Kidney (tissue), 13 donors: ENCODE measurements at regions not wholly inside any gene's neighbourhood (a gene's known extent, or its start where the extent isn't known, plus 50 kb on each side); places are given as distances from the start of the nearest gene placed in this dataset.

Experiments used
- DNase-seq, 5 donors: peaks; one replicate each; pipeline ENCODE4 v3.0.0-alpha.2; 2013 to 2020
- FAIRE-seq: peaks from 2 replicates; lab custom pipeline; 2012; peaks lifted over from hg19 to GRCh38; lab: Jason Lieb, UNC
- H3K27ac ChIP-seq, 2 donors: one replicate each; pipeline ENCODE4 v1.7.0; 2013; ENCODE audit warnings: low read depth in 2 of 2, low read length in 2 of 2, inconsistent platforms in 1 of 2
- H3K27me3 ChIP-seq: one replicate; pipeline ENCODE4 v1.7.1; 2013; ENCODE audit warnings: low read length, inconsistent platforms; ENCODE audit not compliant: control insufficient read depth, insufficient read depth
- H3K36me3 ChIP-seq, 3 donors: one replicate each; pipeline versions ENCODE4 v1.7.0 to v1.7.1; 2013; ENCODE audit warnings: low read length in 3 of 3, control low read depth in 1 of 3, inconsistent platforms in 1 of 3; ENCODE audit not compliant: insufficient read depth in 3 of 3, control insufficient read depth in 2 of 3
- H3K4me1 ChIP-seq, 3 donors: one replicate each; pipeline versions ENCODE4 v1.7.0 to v1.7.1; 2013; ENCODE audit warnings: low read length in 3 of 3, inconsistent platforms in 1 of 3, low read depth in 1 of 3; ENCODE audit not compliant: control insufficient read depth in 2 of 3, insufficient read depth in 2 of 3
- H3K4me3 ChIP-seq, 3 donors: one replicate each; pipeline versions ENCODE4 v1.7.0 to v1.8.1; 2013; ENCODE audit warnings: low read length in 3 of 3, control low read depth in 1 of 3, inconsistent platforms in 1 of 3
- H3K9ac ChIP-seq, 3 donors: one replicate each; pipeline versions ENCODE4 v1.7.0 to v1.7.1; 2013; ENCODE audit warnings: low read length in 3 of 3, control low read depth in 1 of 3, inconsistent platforms in 1 of 3
- H3K9me3 ChIP-seq, 3 donors: one replicate each; pipeline versions ENCODE4 v1.7.0 to v1.7.1; 2013; ENCODE audit warnings: low read length in 3 of 3, control low read depth in 1 of 3, inconsistent platforms in 1 of 3; ENCODE audit not compliant: control insufficient read depth in 2 of 3, insufficient read depth in 1 of 3
- intact Hi-C: fragments of 100-400 bp; cut with DNase I; formaldehyde crosslinking; loops from one replicate; pipeline ENCODE4 v1.11.1; 2022
- TF ChIP-seq, protein P1 (sequence below): IDR thresholded peaks from 3 replicates; pipeline ENCODE4 v1.5.1; 2012; ENCODE audit warnings: mild to moderate bottlenecking, moderate library complexity, borderline replicate concordance; ENCODE audit not compliant: insufficient read depth; ENCODE audit errors: extremely low read depth
- donor health status: control.
- donor health status: control.
- donor health status: control.
- donor health status: control.
- donor health status: control.
- donor health status: DM: yes; HTN: yes; CAD: no.
- donor health status: Normal renal cell carcinoma (clear cell type).

DNA sequence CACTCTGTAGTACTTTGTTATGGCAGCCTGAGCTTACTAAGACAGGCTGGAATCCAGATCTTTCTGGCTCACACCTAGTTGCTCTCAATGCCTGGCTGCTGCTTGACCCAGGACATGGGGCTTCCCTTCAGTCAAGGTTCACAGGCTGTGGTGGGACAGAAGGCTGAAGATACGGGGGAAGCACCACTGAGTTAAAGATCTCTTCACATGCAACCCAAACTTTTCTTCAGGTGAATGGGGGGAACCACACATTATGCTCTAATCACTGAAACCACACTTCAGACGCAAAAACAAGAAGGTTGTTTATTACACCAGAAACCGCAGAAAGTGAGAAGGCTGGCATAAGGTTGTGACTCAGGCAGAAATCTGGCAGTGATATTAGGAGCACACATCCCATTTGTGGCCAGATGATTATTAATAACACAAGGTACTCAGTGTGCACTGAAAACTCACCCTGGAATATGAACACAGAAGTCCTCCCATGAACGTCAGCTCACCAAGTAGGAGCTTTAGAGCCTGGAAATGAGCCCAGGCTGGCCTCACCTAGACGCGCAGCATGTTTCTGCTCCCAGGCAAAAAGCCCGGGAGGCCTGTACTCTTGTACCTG, 230.5 kb upstream of the CHRNA7 start:
- Histone ChIP-seq H3K27ac (no peak overlapping the region), H3K9me3 (no peaks in the 10 kb centered on the region), H3K27me3 (no peaks in the 10 kb centered on the region), H3K9ac (no peak overlapping the region), H3K4me3 (no peak overlapping the region), H3K4me1 (no peaks in the 10 kb centered on the region), H3K36me3 (no peaks in the 10 kb centered on the region)
- no peak for DNase-seq
- FAIRE-seq, result no peak
- intact Hi-C loops, result no loop called here
- TF ChIP-seq, protein P1, sequence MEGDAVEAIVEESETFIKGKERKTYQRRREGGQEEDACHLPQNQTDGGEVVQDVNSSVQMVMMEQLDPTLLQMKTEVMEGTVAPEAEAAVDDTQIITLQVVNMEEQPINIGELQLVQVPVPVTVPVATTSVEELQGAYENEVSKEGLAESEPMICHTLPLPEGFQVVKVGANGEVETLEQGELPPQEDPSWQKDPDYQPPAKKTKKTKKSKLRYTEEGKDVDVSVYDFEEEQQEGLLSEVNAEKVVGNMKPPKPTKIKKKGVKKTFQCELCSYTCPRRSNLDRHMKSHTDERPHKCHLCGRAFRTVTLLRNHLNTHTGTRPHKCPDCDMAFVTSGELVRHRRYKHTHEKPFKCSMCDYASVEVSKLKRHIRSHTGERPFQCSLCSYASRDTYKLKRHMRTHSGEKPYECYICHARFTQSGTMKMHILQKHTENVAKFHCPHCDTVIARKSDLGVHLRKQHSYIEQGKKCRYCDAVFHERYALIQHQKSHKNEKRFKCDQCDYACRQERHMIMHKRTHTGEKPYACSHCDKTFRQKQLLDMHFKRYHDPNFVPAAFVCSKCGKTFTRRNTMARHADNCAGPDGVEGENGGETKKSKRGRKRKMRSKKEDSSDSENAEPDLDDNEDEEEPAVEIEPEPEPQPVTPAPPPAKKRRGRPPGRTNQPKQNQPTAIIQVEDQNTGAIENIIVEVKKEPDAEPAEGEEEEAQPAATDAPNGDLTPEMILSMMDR, result no peak

DNA sequence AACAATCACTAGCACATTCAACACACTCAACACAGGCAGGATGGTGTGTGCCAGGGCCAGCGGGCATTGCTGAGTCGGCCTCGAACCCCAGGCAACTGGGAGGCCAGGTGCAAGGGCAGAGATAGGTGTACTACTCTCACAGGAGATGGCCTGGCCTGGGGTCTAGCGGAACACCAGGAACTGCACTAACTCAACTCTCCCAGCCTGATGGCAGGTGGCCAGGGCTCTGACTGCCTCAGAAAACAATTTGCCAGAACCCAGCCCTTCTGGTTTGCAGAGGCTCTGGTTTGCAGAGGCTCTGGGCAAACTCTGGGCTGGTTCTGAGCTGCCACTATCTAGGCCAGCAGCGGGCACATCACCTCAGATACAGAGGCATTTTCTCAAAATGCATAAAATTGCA, 229.2 kb upstream of the CHRNA7 start:
- H3K27me3 ChIP-seq, result no peaks in the 10 kb centered on the region
- no peaks in the 10 kb centered on the region for H3K4me1 ChIP-seq
- no peak overlapping the region for H3K27ac ChIP-seq
- H3K9me3 ChIP-seq, result no peaks in the 10 kb centered on the region
- no peaks in the 10 kb centered on the region for H3K36me3 ChIP-seq
- H3K9ac ChIP-seq, result no peak overlapping the region
- TF ChIP-seq, protein P1, result no peak
- FAIRE-seq, result no peak
- no peak for DNase-seq
- H3K4me3 ChIP-seq, result no peak overlapping the region
- intact Hi-C loops, result no loop called here

DNA sequence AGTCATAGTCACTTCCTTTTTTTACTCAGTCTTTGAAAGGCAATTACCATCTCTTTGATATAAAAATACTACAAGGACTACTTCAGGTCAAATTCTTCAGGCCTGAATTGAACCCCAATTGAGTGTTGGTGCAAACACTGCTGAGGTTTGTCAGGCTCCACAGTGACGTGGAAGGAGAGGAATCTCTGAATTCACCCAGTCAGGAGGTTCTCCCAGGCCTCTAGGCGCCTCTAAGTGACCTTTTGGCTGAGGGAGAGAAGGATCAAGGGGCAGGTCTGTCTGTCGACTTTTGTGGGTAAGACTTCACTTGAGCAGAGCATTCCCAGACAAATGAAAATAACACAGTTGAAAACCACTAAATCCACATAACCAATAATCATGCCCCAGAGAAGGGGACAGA, 227.6 kb upstream of the CHRNA7 start:
- H3K9me3 ChIP-seq, result no peaks in the 10 kb centered on the region
- no peak overlapping the region for H3K9ac ChIP-seq
- H3K27ac ChIP-seq, result no peak overlapping the region
- no peaks in the 10 kb centered on the region for H3K4me1 ChIP-seq
- TF ChIP-seq, protein P1, result no peak
- no peaks in the 10 kb centered on the region for H3K36me3 ChIP-seq
- intact Hi-C loops, result no loop called here
- no peak overlapping the region for H3K4me3 ChIP-seq
- FAIRE-seq (no peak), DNase-seq (no peak)
- no peaks in the 10 kb centered on the region for H3K27me3 ChIP-seq

DNA sequence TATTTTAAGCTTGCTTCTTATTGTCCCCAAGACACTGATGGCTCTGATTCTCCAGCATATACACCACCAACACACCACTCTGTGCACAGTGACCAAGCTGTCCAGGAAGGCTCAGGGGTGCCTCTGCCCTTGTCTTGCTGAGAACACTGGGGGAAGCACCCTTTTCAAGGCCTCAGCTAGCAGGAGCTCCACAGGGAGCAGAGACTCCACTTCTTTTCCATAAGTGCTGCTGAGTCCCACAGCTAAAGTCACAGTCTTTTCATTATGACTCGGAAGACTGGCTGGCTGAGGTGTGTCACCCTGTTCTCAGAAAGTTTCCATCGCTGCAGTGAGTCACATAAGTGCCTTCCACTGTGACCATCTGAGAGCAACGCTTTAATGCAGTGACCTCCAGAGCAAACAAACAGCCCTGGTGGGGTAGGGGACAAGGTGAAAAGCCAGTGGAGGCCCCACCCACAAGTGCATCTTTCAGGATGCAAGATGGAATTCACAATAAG, 226.9 kb upstream of the CHRNA7 start:
- TF ChIP-seq, protein P1, result no peak
- H3K9ac ChIP-seq, result no peak overlapping the region
- no peak overlapping the region for H3K4me3 ChIP-seq
- FAIRE-seq (no peak), DNase-seq (no peak)
- no peak overlapping the region for H3K27ac ChIP-seq
- no peaks in the 10 kb centered on the region for H3K27me3 ChIP-seq
- no peaks in the 10 kb centered on the region for H3K9me3 ChIP-seq
- H3K4me1 ChIP-seq, result no peaks in the 10 kb centered on the region
- intact Hi-C loops, result no loop called here
- no peaks in the 10 kb centered on the region for H3K36me3 ChIP-seq
